MV-4-11 (cell line): ENCODE measurements at regions not wholly inside any gene's neighbourhood (a gene's known extent, or its start where the extent isn't known, plus 50 kb on each side); places are given as distances from the start of the nearest gene placed in this dataset.
A peak's percentile ranks its signal among the peaks of the same experiment; 100 is the strongest.
"Not testable (repeated sequence)": the region's sequence is repeated elsewhere in the genome, so short reads cannot be mapped to it uniquely, and the experiment has no call there.

Experiments
- DNase-seq: peaks from one replicate; lab custom pipeline; 2025; lab: John Stamatoyannopoulos, UW

DNA sequence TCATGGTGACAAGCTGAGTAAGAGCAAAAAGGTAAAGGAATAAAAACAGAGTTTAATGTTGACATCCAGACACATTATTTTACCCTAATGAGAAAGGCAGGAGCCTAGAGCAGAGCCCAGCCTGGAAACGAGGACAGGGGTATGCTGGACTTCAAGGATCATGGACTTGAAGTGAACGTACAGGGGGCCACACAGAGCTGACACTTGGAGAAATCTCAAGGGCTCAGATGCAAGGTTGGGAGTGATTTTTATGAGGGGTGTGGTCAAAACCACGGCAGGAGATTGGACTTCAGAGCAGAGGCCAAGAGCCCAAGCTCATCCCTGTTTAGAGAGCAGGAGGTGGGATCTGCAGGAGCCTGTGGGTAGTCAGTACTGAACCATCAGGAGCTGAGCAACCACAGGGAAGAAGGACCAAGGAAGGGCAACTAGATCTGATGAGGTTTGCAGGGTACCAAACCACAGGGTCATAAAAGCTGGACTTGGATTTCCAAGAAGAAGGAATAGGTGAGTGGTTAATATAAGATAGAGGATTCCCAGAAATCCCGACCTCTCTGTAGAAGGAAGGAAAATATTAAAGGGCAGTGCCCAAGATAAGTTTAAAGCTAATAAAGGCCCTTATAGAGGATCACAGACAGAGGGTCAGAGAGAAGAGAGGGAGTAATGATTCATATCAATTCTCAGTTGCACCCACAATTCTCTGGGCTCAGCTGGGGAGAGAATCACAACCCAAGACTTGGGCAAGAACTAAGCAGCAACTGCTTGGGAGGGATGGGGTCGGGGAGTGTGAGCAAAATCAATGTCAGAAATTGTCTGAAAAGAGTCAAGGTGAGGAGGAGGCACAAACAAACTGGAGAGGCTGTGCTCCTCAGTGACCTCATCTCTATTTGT is 331.7 kb downstream of the SOX9 start:
- DNase-seq, result no peak

DNA sequence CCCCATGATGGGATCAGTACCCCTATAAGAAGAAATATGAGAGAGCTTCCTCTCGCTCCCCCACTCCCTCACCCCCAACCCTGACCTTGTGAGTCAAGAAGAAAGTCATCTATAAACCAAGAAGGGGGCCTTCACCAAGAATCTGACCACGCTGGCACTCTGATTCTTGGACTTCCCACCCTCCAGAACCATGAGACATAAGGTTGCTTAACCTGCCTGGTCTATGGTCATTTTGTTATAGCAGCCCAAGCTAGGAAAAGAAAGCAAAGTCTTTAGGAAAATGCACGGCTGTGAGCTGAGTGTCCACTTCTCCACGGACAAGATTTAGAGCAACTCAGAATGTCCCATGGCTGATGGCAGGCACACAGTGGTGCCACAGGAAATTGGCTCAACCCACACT is 333.5 kb downstream of the SOX9 start:
- no peak for DNase-seq

DNA sequence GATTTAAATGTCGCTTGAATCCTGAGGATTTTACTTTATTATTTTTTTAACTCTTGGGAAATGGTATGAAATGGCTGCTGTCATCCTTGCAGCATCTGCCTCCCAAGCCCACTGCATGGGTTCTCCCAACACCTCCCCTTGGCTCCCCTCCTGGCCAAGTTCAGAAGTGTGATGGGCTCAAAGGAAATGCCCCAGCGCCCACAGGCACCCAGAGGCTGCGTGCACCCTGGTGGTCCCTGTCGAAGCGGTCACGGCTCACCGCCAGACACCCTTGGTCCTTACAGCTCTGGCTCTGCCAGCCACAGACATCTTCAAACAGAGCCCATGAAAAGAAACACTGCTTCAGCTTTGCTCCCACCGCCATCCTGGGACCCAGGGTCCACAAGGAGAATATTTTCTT is 334.7 kb downstream of the SOX9 start:
- DNase-seq, result no peak

DNA sequence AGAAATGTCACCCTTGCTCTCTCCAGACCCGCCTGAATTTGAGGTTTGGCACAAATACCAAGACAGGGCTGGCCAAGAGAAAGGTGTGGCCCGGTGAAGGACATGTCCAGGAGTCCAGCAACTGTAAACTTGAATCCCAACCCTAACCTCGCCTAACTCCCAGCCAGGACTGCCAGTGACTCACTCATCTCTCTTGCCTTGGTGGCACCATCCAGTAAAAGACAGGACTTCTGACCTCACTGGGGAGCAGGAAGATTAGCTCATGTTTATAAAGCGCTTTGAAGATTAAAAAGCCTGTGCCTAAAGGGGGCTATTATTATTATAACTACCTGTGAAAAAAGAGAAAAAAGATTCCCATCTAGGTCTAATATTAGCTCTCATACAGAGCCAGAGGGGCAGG is 335.3 kb downstream of the SOX9 start:
- DNase-seq, result no peak

DNA sequence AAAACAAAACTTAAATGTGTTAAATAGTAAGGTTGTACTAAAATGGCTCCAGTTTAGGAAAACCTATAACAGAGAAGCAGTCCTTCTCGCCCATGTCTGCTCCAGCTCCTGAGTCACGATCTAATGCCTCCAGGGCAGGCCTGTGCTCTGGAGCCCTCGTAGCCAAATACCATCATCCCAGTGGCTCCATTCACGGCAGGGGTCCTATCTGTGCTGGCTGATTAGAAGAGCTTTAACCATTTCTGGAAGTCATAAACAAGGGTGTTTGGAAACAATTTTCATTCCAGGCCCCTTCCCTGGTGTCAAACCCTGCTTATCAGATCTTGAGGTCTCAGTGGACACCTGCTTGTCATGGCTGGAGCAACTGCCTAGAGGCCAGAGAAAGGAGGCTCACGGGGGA is 336.9 kb downstream of the SOX9 start:
- no peak for DNase-seq

DNA sequence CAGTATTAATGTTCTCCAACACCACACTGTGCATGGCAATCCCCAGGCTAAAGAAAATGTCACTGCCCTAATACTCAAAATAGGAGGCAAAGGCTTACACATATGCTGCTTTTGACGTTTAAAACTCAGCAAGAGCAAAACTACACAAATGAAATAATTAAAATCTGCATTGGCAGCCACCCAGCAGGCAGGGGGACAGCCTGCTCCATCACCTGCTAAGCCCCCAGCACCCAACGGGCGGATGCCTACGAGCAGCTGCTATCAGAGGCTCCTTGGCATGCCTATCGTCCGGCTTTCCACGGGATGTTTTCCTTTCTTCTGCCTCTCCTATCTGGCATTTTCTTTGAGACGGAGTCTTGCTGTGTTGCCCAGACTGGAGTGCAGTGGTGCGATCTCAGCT is 337.5 kb downstream of the SOX9 start:
- DNase-seq, result no peak

DNA sequence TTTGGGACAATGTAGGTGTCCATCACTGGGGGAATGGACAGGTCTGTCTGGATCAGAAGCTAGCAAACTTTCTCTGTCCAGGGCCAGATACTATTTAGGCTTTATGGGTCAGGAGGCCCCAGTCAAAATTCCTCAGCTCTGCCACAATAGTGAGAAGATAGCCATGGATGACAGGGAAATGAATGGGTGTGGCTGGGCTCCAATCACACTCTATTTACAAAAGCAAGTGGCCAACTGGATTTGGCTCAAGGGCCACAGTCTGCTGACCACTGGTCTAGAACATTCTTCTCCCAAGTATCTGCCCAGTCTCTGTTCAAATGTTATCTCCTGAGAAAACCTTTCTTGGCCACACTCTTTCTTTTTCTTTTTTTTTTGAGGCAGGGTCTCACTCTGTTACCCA is 339.9 kb downstream of the SOX9 start:
- no peak for DNase-seq

DNA sequence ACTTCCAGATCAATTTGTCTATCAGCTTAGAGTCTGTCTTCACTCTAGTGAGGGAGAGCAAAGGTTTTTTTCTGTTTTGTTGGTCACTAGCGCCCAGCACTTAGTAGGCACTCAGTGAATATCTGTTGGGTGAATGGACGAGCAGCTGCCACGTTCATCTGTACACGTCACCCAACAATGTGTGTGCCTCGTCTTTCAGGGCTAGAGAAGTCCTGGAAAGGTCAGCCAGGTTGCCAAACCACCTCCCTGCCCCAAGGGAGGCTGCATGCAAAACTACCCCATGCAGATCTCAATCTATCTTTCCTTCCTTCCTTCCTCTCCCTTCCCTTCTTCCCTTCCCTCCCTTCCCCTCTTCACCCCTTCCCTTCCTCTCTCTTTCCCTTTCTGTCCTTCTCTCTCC is 340.9 kb downstream of the SOX9 start:
- DNase-seq, result no peak

DNA sequence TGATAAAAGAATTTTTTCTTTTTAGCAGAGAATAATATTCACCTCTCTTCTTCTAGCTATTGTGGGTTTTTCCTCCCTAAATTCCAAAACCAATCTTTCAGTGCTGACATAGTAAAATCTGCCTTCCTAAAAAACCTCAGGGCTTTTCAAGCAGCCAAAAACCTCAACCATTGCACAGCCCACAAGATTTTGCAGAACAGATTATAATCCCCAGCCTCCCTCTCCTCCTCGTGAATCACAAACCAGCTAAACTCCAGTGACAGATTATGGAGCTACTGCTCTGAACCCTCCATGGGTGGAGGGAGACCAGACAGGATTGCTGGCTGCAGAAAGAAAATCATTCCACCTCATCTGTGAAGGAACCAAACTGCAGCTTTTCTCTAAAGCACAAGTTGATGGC is 341.6 kb downstream of the SOX9 start:
- DNase-seq, result no peak

DNA sequence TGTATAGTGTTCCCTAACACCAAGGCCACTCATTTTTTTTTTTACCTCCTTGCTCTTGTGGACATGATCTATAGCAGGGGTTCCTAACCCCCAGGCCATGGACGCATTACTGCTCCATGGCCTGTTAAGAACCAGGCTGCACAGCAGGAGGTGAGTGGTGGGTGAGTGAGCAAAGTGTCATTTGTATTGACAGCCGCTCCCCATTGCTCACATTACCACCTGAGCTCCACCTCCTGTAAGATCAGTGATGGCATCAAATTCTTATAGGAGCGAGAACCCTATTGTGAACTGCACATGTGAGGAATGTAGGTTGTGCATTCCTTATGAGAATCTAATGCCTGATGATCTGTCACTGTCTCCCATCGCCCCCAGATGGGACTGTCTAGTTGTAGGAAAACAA is 342.0 kb downstream of the SOX9 start:
- DNase-seq, result no peak

DNA sequence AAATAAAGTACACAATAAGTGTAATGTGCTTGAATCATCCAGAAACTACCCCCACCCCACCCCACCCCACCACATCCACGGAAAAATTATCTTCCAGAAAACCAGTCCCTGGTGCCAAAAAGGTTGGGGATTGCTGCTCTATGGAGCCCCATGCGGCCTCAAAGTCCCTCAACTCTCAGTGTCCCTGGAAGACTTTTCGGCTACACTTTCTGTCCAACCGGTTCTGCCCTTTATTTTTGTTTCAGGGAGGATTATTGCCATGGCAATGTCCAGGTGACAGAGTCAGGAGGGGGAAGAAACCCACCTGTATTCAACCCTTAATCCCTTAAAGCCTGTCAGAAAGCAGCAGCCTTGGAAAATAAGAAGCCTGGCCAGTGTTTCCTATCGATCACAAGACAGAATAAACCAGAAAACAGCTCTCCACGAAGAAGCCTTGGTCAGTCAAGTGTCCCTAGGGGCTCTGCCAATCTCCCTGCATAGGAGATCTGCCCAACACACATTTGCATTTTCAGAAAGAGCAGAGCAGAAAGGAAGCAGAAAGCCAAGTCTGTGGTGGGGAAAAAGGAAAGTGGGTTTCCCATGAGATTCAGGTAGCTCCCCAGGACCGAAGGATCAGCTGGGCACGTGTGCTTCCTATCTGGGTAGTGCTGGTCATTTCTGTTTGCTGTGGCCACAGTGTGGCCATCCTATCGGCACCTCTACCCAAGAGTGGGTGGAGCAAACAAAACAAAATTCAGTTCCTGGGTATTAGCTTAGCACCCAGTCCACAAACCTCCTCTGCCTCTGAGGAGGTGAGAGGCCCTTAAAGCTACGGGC is 342.7 kb downstream of the SOX9 start:
- no peak for DNase-seq

DNA sequence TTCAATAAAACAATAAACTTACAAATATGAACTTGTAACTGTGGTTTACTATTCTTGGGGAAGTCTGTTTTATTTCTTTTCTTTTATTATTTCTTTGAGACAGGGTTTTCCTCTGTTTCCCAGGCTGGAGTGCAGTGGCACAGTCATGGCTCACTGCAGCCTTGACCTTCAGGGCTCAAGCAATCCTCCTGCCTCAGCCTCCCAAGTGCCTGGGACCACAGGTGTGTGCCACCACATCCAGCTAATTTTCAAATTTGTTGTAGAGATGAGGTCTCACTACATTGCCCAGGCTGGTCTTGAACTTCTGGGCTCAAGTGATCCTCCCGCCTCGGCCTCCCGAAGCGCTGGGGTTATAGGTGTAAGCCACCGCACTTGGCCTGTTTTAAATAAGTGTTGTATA is 343.4 kb downstream of the SOX9 start:
- DNase-seq, result not testable (repeated sequence)

DNA sequence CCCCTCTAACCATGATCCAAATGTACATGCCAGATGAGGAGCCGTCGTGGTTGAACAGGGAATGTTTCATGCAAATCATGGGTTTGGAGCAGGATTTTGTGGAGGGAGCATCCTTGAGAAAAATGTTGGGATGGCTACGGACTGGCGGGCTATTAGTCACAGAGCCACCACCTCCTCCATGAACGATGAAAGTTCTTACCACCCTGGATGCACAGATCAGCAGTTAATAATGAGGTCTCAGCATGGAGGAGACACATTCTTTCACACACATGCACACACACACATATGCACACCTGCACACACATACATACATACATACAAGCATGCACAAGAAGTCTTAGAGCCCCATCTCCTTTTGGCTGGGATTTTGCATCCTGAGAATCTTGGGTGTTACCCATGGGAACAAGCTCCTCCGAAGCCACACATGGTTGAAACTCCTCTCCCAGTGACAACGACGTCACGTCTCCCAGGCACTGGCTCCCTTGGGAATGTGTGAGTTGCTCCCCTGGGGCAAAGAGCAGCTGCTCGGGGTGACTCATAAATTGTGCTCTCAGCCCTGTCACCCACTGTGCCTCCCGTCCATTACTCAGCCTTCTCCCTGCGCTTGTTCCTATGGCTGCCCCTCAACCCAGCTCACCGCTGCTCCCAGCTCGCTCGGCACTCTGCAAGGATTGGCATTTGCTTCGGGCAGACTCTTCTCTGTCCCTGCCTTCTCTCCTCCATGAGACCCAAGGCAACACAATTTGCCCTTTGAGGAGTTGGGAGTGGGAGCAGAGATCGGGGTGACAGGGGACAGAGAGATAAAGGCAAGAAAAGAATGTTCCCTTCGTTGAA is 344.6 kb downstream of the SOX9 start:
- no peak for DNase-seq

DNA sequence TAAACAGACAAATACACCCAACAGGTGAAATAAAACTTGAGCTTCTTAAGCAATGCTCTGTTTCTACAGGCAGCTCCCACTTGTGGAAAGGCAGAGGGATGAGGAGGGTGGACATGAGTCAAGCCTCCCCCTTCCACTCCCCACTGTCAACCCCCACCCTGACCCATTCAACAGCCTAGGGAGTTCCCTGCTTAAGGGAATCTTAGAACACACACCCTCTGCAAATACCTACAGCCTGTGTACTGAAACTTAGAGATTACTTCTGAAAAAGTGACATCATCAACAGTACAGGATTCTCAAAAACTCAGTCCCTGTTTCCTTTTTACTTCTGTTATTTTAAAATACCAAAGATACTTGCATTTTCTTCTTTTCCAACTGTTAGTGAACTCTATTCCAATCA is 345.4 kb downstream of the SOX9 start:
- no peak for DNase-seq

DNA sequence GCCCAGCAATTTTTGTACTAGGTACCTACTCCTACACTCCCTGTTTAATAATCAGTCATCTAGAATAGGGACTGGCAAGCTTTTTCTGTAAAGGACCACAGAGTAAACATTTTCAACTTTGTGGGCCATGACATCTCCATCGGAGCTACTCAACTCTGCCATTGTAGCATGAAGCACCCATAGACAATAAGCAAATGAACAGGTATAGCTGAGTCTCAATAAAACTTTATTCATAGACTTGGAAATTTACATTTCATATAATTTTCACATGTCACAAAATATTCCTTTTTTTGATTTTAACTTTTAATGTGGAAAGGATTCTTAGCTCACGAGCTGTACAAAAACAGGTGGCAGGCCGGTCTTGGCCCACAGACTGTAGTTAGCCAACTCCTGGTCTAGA is 345.8 kb downstream of the SOX9 start:
- DNase-seq, result no peak

DNA sequence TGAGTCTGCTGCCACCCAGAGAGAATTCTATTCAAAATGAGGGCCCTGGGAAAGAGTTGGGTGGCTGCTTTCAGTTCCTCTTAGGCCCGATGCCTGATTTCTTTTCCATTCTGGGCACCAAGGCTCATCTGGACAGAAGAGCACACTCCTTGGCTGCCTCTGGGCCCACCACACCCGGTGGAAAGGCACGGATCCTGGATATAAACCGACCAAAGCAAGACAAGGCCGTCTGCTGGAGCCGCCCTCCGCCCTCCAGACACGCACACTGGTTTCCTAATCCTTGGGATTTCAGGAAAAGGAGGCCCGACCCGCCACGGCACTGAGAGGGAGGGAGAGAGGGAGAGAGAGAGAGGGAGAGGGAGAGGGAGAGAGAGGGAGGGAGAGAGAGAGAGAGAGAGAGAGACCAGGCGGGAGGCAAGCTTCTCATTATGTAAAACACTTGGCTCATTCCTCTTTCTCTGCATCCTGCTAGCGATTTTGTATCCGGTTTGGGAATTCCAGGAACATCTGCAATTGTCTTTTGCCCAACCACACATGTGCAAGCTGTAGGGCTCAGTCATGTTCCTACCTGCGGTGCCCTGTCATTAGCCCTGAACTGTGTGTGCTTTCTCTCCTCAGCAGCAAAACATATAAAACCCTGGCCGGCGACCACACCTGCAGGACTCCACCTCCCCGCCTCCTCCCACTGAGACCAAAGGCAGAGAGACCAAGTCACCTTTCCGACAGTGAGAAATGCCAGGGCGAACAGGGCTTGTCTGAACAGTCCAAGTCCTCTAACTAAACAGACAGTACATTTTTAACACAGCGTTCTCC is 347.2 kb downstream of the SOX9 start:
- peak; percentile 1 for DNase-seq

DNA sequence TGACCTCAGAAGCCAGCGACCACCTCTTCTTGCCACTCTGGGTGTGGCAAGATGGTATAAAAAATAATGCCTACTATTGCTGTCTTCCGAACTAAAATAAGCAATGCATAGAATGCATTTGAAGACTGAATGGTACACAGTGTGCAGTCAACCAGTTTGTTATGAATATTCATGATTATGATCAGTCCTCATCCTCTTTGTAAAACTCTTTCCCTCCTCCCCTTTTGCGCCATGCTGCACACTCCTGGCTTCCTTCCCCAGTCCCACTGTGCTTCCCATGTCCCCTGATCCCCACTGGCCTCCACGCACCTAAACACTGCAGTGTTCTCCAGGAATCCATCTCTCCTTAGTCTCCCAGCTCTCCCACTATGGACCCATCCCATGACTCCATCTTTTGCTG is 348.0 kb downstream of the SOX9 start:
- DNase-seq, result no peak

DNA sequence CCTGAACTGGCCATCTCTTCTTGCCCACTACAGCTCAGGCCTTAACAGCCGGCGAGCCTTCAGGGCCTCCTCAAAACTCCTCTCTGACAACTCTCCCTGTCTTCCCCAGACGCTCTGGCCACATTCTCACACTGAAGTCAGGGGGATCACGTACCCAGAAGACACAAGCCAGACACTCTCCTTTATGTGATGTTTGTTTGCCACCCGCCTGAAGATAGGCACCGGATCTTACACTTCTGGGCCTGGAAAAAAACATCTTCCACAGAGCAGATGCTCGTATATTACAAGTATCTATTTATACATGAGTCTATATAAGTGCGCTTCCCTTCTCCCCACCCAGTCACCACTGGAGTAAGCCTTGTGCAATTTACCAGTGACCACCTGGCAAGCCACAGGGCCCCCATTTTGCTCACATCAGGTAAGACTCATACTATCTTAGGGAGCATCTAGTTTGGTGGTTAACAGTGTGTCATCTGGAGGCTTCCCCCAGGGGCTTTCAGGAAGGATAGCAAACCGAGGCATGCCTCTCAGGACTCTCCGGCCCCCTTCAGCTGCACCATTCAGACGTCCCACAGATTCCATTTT is 349.4 kb downstream of the SOX9 start:
- no peak for DNase-seq

DNA sequence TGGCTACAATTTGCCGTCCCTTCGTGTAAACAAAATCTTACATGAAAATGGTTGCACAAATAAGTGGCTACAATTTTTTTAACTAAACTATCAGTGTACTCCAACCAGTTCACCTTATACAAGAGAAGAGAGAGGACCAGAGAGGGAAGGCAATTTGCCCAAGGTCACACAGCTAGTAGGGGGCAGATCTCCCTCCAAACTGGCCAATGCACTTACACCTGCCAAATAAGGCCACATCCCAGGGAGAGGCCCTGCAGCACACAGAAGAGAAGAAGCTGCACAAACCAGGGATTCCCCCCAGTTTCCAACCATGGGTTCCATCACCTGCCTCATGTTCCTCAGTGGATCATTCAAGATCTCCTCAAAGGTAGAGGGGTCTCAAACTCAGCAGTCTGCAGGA is 349.9 kb downstream of the SOX9 start:
- no peak for DNase-seq

DNA sequence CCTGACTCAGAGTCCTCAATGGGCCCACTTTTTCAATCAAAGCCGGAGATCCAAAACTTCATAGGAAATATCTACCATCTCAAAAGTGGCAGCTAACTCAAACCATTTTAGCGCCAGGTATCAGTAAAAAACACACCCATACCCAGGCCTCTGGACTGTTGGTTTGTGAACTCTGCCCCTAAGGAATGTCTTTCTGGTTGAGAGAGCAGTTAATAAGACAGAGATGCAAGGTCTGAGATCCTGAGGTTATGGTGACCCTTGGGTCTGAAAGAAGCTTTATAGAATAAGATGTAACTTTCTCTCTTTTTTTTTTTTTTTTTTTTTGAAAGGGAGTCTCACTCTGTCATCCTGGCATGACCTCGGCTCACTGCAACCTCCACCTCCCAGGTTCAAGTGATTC is 350.5 kb downstream of the SOX9 start:
- no peak for DNase-seq

DNA sequence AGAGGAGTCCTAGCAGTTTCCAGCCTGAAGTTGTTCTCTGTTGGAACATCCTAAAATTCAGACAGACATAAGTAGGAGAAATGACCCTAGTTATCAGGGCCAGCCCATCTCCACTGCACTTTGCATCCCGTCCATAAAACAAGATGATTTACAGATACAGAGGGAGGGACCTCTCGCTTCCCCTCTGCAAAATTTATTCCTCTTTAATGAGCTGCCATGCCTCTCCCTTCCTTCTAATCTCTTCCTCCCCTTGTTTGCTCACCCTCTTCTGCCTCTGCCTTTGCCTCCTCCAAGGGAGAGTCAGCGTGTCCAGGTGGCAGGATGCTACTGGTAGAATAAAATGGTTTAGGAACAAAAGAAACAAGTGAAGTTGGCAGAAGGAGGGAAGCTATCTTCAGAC is 351.3 kb downstream of the SOX9 start:
- no peak for DNase-seq
